ENCODE measurements at regions not wholly inside any gene's neighbourhood (a gene's known extent, or its start where the extent isn't known, plus 50 kb on each side); places are given as distances from the start of the nearest gene placed in this dataset.

DNA sequence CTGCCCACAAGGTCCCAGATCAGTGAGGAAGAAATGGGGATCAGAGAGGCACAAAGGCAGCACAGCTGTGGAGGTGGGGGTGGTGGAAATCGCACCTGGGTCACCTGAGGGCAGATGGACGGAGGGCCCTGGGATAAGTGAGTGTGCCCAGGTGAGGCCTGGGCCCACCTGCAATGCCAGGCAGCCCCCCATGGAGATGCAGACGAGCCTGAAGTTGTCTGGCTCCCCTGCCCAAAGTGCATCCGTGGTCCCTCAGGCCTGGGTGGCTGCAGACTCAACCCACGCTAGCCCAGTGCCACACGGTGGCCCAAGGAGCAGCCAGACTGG is 84.9 kb downstream of the NCOR2 start:
- Histone ChIP-seq H3K4me3 (ENCODE audit: low read length) (no peak overlapping the region), H3K9ac (ENCODE audit: extremely low read depth, low read length, poor library complexity, severe bottlenecking) (no peak overlapping the region), H3K27ac (ENCODE audit: low read depth, low read length) (no peak overlapping the region), H3K9me3 (ENCODE audit: control insufficient read depth, low read length) (no peaks in the 10 kb centered on the region), H3K36me3 (ENCODE audit: control insufficient read depth, insufficient read depth, low read length) (peaks cover 9% of the 10 kb centered on the region), H3K27me3 (ENCODE audit: control insufficient read depth, insufficient read depth, low read length, poor library complexity, severe bottlenecking) (no peaks in the 10 kb centered on the region), H3K4me1 (ENCODE audit: control insufficient read depth, insufficient read depth, low read length) (no peaks in the 10 kb centered on the region)
- H3K27ac Mint-ChIP-seq = no peak overlapping the region
- WGBS, 2 experiments (ENCODE audit: insufficient coverage in 1 of 2, insufficient read length in 1 of 2) = 84 to 89% methylated on average over 4 to 6 of the region's 6 CpGs
- TF ChIP-seq, protein P1, sequence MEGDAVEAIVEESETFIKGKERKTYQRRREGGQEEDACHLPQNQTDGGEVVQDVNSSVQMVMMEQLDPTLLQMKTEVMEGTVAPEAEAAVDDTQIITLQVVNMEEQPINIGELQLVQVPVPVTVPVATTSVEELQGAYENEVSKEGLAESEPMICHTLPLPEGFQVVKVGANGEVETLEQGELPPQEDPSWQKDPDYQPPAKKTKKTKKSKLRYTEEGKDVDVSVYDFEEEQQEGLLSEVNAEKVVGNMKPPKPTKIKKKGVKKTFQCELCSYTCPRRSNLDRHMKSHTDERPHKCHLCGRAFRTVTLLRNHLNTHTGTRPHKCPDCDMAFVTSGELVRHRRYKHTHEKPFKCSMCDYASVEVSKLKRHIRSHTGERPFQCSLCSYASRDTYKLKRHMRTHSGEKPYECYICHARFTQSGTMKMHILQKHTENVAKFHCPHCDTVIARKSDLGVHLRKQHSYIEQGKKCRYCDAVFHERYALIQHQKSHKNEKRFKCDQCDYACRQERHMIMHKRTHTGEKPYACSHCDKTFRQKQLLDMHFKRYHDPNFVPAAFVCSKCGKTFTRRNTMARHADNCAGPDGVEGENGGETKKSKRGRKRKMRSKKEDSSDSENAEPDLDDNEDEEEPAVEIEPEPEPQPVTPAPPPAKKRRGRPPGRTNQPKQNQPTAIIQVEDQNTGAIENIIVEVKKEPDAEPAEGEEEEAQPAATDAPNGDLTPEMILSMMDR (conservative IDR thresholded peaks at IDR 0.05) = no peak
- H3K4me3 Mint-ChIP-seq = no peak overlapping the region
- no peak for DNase-seq
- H3K27me3 Mint-ChIP-seq (ENCODE audit: insufficient read depth) = no peaks in the 10 kb centered on the region
- no peaks in the 10 kb centered on the region for H3K4me1 Mint-ChIP-seq
- peaks cover 34% of the 10 kb centered on the region for H3K36me3 Mint-ChIP-seq (ENCODE audit: low read depth)
- no peaks in the 10 kb centered on the region for H3K9me3 Mint-ChIP-seq

DNA sequence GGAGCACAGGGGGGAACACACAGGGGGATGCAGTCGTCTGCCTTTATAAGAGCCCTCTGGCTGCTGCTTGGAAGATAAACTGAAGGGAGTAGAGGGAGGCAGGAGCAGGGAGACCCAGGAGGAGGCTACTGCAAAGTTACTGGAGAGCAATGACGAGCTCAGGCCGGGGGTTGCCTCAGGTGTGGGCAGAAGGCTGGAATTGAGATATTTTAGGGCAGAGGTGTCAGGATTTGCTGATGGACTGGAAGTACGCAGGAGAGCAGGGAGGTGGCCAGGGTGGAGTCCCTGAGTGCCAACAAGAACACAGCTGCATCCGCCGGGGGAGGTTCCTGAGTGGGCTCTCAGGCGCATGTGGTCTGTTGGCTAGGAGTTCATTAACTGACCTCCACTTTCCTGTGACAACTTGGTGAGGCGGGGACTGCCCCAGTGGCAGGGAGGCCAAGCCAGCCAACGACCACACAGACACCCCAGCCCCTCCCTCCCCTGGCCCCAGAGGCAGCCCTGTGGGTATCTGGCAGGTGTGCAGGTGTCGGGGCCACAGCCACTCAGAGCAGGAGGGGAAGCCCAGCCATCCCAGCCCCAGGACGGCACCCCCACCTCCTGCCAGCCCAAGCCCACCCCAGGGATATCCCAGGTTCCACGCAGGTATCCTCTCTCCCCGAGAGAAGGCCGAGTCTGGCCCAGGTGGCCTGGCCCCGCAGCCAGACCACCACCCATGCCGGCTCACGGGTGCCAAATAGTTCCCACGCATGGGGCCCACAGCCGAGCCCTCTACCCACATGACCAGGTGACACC is 85.4 kb downstream of the NCOR2 start:
- Histone ChIP-seq H3K9ac (ENCODE audit: extremely low read depth, low read length, poor library complexity, severe bottlenecking) (no peak overlapping the region), H3K36me3 (ENCODE audit: control insufficient read depth, insufficient read depth, low read length) (peaks cover 9% of the 10 kb centered on the region), H3K4me3 (ENCODE audit: low read length) (no peak overlapping the region), H3K9me3 (ENCODE audit: control insufficient read depth, low read length) (no peaks in the 10 kb centered on the region), H3K27ac (ENCODE audit: low read depth, low read length) (no peak overlapping the region), H3K4me1 (ENCODE audit: control insufficient read depth, insufficient read depth, low read length) (no peaks in the 10 kb centered on the region), H3K27me3 (ENCODE audit: control insufficient read depth, insufficient read depth, low read length, poor library complexity, severe bottlenecking) (no peaks in the 10 kb centered on the region)
- Mint-ChIP-seq H3K27me3 (ENCODE audit: insufficient read depth) (no peaks in the 10 kb centered on the region), H3K36me3 (ENCODE audit: low read depth) (peaks cover 38% of the 10 kb centered on the region), H3K4me1 (no peaks in the 10 kb centered on the region), H3K4me3 (no peak overlapping the region), H3K27ac (no peak overlapping the region), H3K9me3 (no peaks in the 10 kb centered on the region)
- TF ChIP-seq, protein P1 (conservative IDR thresholded peaks at IDR 0.05) = no peak
- DNase-seq = no peak
- WGBS, 2 experiments (ENCODE audit: insufficient coverage in 1 of 2, insufficient read length in 1 of 2) = 96 to 98% methylated on average over 6 to 19 of the region's 19 CpGs

DNA sequence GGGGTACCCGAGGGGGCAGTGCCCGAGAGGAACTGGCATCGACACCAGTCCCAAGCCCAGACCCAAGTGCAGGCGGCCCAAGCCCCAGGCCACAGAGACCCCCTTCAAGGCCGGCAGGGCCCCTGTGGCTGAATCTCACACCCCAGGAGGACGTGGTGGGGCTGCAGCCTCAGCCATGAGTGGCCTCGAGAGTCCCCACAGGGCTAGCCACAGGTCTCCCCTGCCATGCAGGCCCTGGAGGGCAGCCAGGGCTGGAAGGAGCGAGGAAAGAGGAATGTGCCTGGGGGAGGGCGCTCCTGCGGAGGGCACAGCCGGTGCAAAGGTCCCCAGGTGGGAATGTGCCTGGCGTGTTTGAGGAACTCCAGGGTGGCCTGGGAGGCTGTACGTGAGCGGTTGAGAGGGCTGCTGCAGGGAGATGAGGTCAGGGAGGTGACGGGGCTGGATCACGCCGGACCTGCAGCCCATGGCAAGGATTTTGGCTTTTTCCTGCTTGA is 86.1 kb downstream of the NCOR2 start:
- Histone ChIP-seq H3K27me3 (ENCODE audit: control insufficient read depth, insufficient read depth, low read length, poor library complexity, severe bottlenecking) (no peaks in the 10 kb centered on the region), H3K9me3 (ENCODE audit: control insufficient read depth, low read length) (no peaks in the 10 kb centered on the region), H3K27ac (ENCODE audit: low read depth, low read length) (no peak overlapping the region), H3K4me1 (ENCODE audit: control insufficient read depth, insufficient read depth, low read length) (no peaks in the 10 kb centered on the region), H3K9ac (ENCODE audit: extremely low read depth, low read length, poor library complexity, severe bottlenecking) (no peak overlapping the region), H3K36me3 (ENCODE audit: control insufficient read depth, insufficient read depth, low read length) (peaks cover 15% of the 10 kb centered on the region), H3K4me3 (ENCODE audit: low read length) (no peak overlapping the region)
- DNase-seq = no peak
- TF ChIP-seq, protein P1 (conservative IDR thresholded peaks at IDR 0.05) = no peak
- Mint-ChIP-seq H3K4me3 (no peak overlapping the region), H3K9me3 (no peaks in the 10 kb centered on the region), H3K27me3 (ENCODE audit: insufficient read depth) (no peaks in the 10 kb centered on the region), H3K4me1 (no peaks in the 10 kb centered on the region), H3K36me3 (ENCODE audit: low read depth) (peaks cover 45% of the 10 kb centered on the region), H3K27ac (no peak overlapping the region)
- WGBS, 2 experiments (ENCODE audit: insufficient coverage in 1 of 2, insufficient read length in 1 of 2) = 86 to 93% methylated on average over 10 to 17 of the region's 17 CpGs

Measured in endodermal cell (in vitro differentiated cells).